HG03575 (cell line): ENCODE measurements at regions not wholly inside any gene's neighbourhood (a gene's known extent, or its start where the extent isn't known, plus 50 kb on each side); places are given as distances from the start of the nearest gene placed in this dataset.

Experiments
- ATAC-seq: cut with Tn5 transposase; IDR thresholded peaks from one replicate; pipeline ENCODE4 v1.9.1; 2021; ENCODE audit not compliant: unreplicated experiment, insufficient number of reproducible peaks, low FRiP score; ENCODE audit errors: extremely low read depth

- ATAC-seq: no peak
These were observed 116.0 kb downstream of the TOMM20 start for GRCh38 chr1:235012436-235013210.

GRCh38 chr1:235011599-235012435 is 116.8 kb downstream of the TOMM20 start:
- ATAC-seq: peak; percentile 43

GRCh38 chr1:235011064-235011598 is 117.5 kb downstream of the TOMM20 start:
- no peak for ATAC-seq

GRCh38 chr1:235009561-235010306 is 118.9 kb downstream of the TOMM20 start:
- no peak for ATAC-seq

- ATAC-seq: no peak
These were observed 119.6 kb downstream of the TOMM20 start for GRCh38 chr1:235009074-235009473.

- ATAC-seq: no peak
These were observed 120.4 kb downstream of the TOMM20 start for GRCh38 chr1:235008239-235008638.

DNA sequence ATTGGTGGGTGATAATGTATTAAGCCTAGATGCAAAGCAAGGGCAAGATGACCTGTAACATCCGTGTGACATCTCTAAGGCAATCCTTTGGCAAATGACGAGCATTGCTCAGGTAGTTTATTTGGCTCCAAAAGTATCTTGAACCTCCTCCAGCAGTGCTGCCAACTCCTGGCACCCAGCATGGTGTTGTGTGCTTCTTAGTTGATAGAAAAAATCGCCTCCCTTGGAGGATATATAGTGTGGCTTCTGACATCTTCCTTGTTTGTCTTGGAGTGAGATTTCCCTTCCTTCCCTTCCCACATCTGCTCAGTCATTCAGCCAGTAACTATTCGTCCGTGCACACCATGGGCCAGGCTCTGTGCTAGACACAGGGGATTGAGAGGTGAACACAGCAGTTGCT is 121.8 kb downstream of the TOMM20 start:
- no peak for ATAC-seq

DNA sequence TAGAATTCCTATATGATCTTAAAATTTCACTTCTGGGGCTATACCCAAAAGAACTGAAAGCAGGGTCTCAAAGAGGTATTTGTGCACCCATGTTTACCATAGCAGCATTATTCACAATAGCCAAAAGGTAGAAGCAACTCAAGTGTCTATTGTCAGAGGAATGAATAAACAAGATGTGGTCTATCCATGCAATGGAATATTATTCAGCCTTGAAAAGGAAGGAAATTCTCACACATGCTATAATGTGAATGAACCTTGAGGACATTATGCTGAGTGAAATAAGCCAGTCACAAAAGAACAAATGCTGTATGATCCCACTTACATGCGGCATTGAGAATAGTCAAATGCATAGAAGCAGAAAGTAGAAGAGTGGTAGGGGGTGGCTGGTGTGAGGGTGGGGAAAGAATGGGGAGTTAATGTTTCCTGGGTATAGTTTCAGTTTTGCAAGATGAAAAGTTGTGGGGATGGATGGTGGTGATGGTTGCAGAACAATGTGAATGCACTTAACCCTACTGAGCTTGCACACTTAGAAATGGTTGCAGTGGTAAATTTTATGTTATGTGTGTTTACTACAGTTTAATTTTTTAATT is 122.4 kb downstream of the TOMM20 start:
- ATAC-seq: no peak

GRCh38 chr1:235004840-235005391 is 123.7 kb downstream of the TOMM20 start:
- ATAC-seq: no peak

- ATAC-seq: no peak
These were observed 124.4 kb downstream of the TOMM20 start for GRCh38 chr1:235004276-235004675.

DNA sequence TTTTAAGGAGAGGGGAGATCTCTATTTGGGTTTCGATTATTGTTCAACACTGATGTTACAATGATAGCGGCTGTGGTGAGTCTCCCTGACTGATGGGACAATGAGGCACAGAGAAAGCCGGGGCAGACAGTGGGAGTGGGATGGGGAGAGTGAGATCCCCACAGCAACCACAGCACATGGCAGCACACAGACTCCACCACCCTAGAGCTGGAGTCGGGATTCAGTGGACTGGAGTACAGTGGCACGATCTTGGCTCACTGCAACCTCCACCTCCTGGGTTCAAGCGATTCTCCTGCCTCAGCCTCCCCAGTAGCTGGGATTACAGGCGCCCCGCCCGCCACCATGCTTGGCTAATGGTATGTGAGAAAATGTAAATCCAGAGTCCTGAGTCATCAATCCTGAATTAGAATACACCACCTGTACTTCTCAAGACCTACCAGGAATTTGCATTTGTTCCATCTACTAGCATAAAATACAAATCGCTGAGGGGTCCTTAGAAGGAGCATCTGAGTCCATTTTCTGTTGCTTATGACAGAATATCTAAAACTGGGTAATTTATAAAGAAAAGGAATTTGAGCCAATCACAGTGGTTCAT is 125.8 kb downstream of the TOMM20 start:
- ATAC-seq: no peak

- ATAC-seq: no peak
These were observed 129.1 kb downstream of the TOMM20 start for GRCh38 chr1:234999513-234999940.

GRCh38 chr1:234997896-234998741 is 130.5 kb downstream of the TOMM20 start:
- no peak for ATAC-seq

- no peak for ATAC-seq
These were observed 131.3 kb downstream of the TOMM20 start for GRCh38 chr1:234997201-234997895.

DNA sequence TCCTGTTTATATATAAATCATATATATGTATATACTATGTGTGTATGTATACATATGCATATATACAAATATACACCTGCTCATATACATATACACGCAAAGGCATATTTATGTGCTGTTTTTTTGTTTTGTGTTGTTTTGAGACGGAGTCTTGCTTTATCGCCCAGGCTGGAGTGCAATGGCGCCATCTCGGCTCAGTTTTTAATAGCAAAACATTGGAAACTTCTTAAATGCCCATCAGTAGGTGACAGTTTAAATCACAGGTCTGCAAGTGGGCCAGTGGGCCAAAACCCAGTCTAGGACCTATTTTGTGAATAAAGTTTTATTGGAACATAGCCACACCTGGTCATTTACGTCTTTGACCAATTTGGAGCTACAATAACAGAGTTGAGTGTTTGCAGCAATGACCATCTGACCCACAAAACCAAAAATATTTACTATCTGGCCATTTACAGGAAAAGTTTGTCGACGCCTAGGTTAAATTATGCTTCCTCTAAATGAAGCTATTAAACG is 132.3 kb downstream of the TOMM20 start:
- ATAC-seq: no peak

DNA sequence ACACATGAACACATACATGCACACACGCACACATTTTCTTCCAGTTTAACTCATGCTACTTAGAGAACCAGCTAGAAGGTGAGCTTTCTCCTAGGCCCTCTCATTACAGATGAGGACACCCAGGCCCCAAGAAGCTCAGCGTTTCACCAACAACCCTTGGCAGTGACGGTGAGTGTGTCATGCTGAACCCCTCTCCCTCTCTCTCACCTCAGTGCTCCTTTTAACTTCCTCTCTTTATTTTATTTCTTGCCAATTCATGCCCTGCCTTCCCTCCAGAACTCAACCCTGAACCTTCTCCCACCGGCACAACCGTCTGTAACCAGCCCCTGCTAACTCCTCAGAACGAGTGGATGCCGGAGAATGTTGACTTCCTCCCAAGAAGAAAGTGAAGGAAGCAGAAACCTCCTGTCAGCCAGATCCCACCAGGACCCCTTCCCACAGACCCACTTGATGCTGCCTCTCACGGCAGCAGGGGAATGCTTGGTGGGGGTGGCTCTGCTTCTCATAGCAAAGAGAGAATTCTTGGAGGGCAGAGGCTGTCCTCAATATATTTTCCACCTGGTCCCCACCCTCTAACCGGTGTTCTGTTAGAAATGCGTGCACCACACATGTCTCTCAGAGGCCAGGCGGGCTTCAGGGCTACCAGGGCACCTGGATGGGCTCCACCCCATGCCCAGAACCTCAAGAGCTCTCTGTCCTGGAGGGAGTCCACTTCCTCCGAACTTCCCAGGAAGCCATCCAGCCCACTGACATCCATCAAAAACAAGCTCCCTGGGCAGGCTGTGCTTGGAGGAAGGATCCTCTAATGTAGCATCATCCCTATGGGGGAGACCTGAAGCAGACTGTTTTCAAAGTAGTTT is 134.0 kb downstream of the TOMM20 start:
- no peak for ATAC-seq
